ENCODE measurements at regions not wholly inside any gene's neighbourhood (a gene's known extent, or its start where the extent isn't known, plus 50 kb on each side); places are given as distances from the start of the nearest gene placed in this dataset.

GRCh38 chr21:43345746-43346409 lies 81.1 kb downstream of the SIK1 start:
- TF ChIP-seq EZH2 (IDR thresholded peaks at IDR 0.05; ENCODE audit: borderline replicate concordance, low read depth, low read length, poor library complexity, severe bottlenecking) = no peak
- TF ChIP-seq CTCF (conservative IDR thresholded peaks at IDR 0.05; ENCODE audit: low read depth, low read length) = no peak
- intact Hi-C loops (cut with micrococcal nuclease; ENCODE audit: unreplicated experiment) = no loop called here
- Histone ChIP-seq H3K36me3 (ENCODE audit: insufficient read depth, low read length, poor library complexity, severe bottlenecking) (no peaks in the 10 kb centered on the region), H3K4me3 (ENCODE audit: low read depth, low read length, poor library complexity, severe bottlenecking) (no peak overlapping the region), H3K27ac (ENCODE audit: low read depth, low read length, poor library complexity, severe bottlenecking) (no peak overlapping the region), H3K9me3 (ENCODE audit: low read depth, low read length, poor library complexity, severe bottlenecking) (no peaks in the 10 kb centered on the region), H3K27me3 (replicated peaks; ENCODE audit: insufficient read depth, low read depth, low read length, poor library complexity) (no peaks in the 10 kb centered on the region), H3K4me1 (ENCODE audit: insufficient read depth, low read length, poor library complexity, severe bottlenecking) (no peaks in the 10 kb centered on the region)
- BruUV-seq (replicated peaks) = no TSS peak
- POLR2A ChIA-PET (ENCODE audit: low non-redundant PET) = no interaction called here
- DNase-seq (ENCODE audit: low spot score) = no peak
- CTCF ChIA-PET = no interaction called here

GRCh38 chr21:43345046-43345745 lies 81.7 kb downstream of the SIK1 start:
- intact Hi-C loops (cut with micrococcal nuclease; ENCODE audit: unreplicated experiment) = no loop called here
- no peaks in the 10 kb centered on the region for H3K27me3 ChIP-seq (replicated peaks; ENCODE audit: insufficient read depth, low read depth, low read length, poor library complexity)
- TF ChIP-seq EZH2 (IDR thresholded peaks at IDR 0.05; ENCODE audit: borderline replicate concordance, low read depth, low read length, poor library complexity, severe bottlenecking) (no peak), CTCF (conservative IDR thresholded peaks at IDR 0.05; ENCODE audit: low read depth, low read length) (no peak)
- ChIA-PET CTCF (no interaction called here), POLR2A (ENCODE audit: low non-redundant PET) (no interaction called here)
- no peaks in the 10 kb centered on the region for H3K4me1 ChIP-seq (ENCODE audit: insufficient read depth, low read length, poor library complexity, severe bottlenecking)
- BruUV-seq (replicated peaks) = no TSS peak
- H3K4me3 ChIP-seq (ENCODE audit: low read depth, low read length, poor library complexity, severe bottlenecking) = no peak overlapping the region
- H3K9me3 ChIP-seq (ENCODE audit: low read depth, low read length, poor library complexity, severe bottlenecking) = no peaks in the 10 kb centered on the region
- H3K36me3 ChIP-seq (ENCODE audit: insufficient read depth, low read length, poor library complexity, severe bottlenecking) = no peaks in the 10 kb centered on the region
- no peak for DNase-seq (ENCODE audit: low spot score)
- no peak overlapping the region for H3K27ac ChIP-seq (ENCODE audit: low read depth, low read length, poor library complexity, severe bottlenecking)

GRCh38 chr21:43343992-43344886 lies 82.7 kb downstream of the SIK1 start:
- no TSS peak for BruUV-seq (replicated peaks)
- Histone ChIP-seq H3K27ac (ENCODE audit: low read depth, low read length, poor library complexity, severe bottlenecking) (no peak overlapping the region), H3K9me3 (ENCODE audit: low read depth, low read length, poor library complexity, severe bottlenecking) (no peaks in the 10 kb centered on the region), H3K4me1 (ENCODE audit: insufficient read depth, low read length, poor library complexity, severe bottlenecking) (no peaks in the 10 kb centered on the region), H3K4me3 (ENCODE audit: low read depth, low read length, poor library complexity, severe bottlenecking) (no peak overlapping the region), H3K36me3 (ENCODE audit: insufficient read depth, low read length, poor library complexity, severe bottlenecking) (no peaks in the 10 kb centered on the region), H3K27me3 (replicated peaks; ENCODE audit: insufficient read depth, low read depth, low read length, poor library complexity) (no peaks in the 10 kb centered on the region)
- POLR2A ChIA-PET (ENCODE audit: low non-redundant PET) = no interaction called here
- CTCF ChIA-PET = no interaction called here
- no peak for DNase-seq (ENCODE audit: low spot score)
- TF ChIP-seq CTCF (conservative IDR thresholded peaks at IDR 0.05; ENCODE audit: low read depth, low read length) (no peak), EZH2 (IDR thresholded peaks at IDR 0.05; ENCODE audit: borderline replicate concordance, low read depth, low read length, poor library complexity, severe bottlenecking) (no peak)
- intact Hi-C loops (cut with micrococcal nuclease; ENCODE audit: unreplicated experiment) = no loop called here

Measured in A673 (cell line).